ENCODE measurements at regions not wholly inside any gene's neighbourhood (a gene's known extent, or its start where the extent isn't known, plus 50 kb on each side); places are given as distances from the start of the nearest gene placed in this dataset.
"Not testable (repeated sequence)": the region's sequence is repeated elsewhere in the genome, so short reads cannot be mapped to it uniquely, and the experiment has no call there.

DNA sequence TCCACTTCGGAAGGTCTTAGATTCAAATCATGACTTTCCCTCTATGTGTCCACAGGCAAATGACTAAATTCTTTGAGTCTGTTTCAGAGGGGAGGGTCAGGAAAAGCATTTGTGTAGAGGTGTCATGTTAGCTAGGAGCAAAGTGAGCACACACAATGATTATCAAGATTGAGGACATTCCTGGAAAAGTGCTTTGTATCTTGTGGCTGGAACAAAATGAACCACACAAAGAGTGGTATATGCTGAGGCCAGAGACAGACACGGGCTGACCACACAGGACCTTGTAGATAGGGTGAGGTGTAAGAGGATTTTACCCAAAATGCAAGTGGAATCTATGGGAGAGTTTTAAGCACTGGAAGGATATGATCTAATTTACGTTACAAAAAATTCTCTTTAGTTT lies 245.3 kb upstream of the NMUR2 start:
- Mint-ChIP-seq H3K9me3 (no peaks in the 10 kb centered on the region), H3K4me1 (ENCODE audit: low read depth) (no peaks in the 10 kb centered on the region), H3K36me3 (ENCODE audit: low read depth) (no peaks in the 10 kb centered on the region), H3K27ac (no peak overlapping the region), H3K27me3 (ENCODE audit: low read depth) (no peaks in the 10 kb centered on the region), H3K4me3 (no peak overlapping the region)
- no peak for DNase-seq (ENCODE audit: low spot score)

DNA sequence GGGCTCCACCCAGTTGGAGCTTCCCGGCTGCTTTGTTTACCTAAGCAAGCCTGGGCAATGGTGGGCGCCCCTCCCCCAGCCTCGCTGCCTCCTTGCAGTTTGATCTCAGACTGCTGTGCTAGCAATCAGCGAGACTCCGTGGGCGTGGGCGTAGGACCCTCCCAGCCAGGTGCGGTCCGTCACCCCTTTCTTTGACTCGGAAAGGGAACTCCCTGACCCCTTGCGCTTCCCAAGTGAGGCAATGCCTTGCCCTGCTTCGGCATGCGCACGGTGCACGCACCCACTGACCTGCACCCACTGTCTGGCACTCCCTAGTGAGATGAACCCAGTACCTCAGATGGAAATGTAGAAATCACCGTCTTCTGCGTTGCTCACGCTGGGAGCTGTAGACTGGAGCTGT lies 254.4 kb upstream of the NMUR2 start:
- H3K9me3 Mint-ChIP-seq; H3K4me1 Mint-ChIP-seq (ENCODE audit: low read depth); H3K4me3 Mint-ChIP-seq; H3K27me3 Mint-ChIP-seq (ENCODE audit: low read depth); DNase-seq (ENCODE audit: low spot score); H3K27ac Mint-ChIP-seq; H3K36me3 Mint-ChIP-seq (ENCODE audit: low read depth): not testable (repeated sequence)

DNA sequence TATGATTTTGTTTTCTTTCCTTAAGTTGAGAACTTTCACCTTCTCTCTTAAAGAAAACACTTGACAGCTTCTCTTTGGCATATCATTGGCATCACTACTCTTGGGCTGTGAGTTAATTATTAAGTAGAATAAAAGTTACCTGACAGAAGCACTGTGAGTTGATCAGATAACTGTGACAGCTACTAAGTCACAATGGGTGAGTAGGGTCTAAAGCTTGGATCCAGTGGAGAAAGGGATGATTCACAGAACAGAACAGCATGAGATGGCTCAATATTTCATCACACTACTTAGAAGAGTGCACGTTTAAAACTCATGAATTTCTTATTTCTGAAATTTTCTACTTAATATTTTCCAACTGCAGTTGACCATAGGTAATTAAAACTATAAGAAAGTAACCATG lies 268.5 kb upstream of the NMUR2 start:
- Mint-ChIP-seq H3K27me3 (ENCODE audit: low read depth) (no peaks in the 10 kb centered on the region), H3K27ac (no peak overlapping the region), H3K9me3 (no peaks in the 10 kb centered on the region), H3K4me3 (no peak overlapping the region), H3K4me1 (ENCODE audit: low read depth) (no peaks in the 10 kb centered on the region), H3K36me3 (ENCODE audit: low read depth) (no peaks in the 10 kb centered on the region)
- DNase-seq (ENCODE audit: low spot score), result no peak

DNA sequence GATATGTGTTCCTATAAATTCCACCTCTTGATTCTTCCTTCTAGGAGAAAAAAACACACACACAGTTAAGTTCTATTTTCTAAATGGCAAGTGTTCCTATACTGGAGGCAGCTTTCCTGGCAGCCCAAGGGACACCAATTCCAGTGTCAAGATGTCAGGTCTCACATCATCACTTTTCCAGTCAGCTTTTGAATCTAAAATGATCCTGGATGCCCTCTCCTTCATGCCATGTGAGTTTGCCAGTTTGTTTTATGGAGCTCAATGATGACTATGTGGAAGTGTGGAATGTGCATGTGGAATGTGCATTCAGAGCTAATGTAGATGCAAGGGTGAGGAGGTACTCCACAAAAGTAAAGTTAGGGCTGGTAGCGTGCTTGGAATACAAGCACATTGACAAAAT lies 269.3 kb upstream of the NMUR2 start:
- no peak for DNase-seq (ENCODE audit: low spot score)
- no peak overlapping the region for H3K27ac Mint-ChIP-seq
- H3K36me3 Mint-ChIP-seq (ENCODE audit: low read depth), result no peaks in the 10 kb centered on the region
- H3K9me3 Mint-ChIP-seq, result no peaks in the 10 kb centered on the region
- no peaks in the 10 kb centered on the region for H3K27me3 Mint-ChIP-seq (ENCODE audit: low read depth)
- no peak overlapping the region for H3K4me3 Mint-ChIP-seq
- H3K4me1 Mint-ChIP-seq (ENCODE audit: low read depth), result no peaks in the 10 kb centered on the region

DNA sequence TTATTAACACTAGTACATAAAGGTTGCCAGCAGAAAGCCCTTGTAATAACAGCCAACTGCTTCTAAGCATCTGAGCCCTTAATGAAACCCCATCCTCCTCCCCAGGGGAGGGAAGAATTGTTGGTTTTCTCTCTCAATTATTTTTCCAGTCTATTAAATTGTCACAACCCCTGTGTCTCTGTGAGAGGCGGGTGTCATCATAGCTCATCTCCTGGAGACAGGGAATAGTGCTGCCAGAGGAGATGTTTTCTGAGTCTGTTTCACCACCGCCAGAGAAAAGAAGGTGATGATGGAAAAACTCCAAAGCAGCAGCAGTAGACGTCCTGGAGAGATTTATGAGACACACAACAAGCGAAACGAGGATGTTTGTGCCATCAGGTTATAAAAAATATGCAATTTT lies 271.1 kb upstream of the NMUR2 start:
- H3K4me3 Mint-ChIP-seq, result no peak overlapping the region

DNA sequence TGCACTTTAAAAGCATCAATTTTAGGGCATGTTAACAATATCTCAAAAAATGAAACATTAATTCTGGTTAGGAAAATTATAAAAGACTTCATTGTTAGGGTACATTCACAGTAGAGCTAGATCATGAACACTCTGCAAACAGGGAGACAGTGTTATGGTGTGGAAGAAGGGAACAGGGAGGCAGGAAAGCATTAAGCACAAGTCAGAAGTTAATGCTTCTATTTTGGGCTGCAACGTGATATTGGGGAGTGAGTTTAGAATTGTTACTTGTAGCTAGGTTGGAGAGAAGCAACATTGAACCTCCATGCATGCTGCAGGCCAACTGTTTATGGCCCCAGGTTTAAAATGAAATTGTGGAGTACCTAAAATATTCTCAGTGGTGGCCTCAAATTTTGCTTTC lies 278.1 kb upstream of the NMUR2 start:
- Mint-ChIP-seq H3K4me1 (ENCODE audit: low read depth) (no peaks in the 10 kb centered on the region), H3K27me3 (ENCODE audit: low read depth) (no peaks in the 10 kb centered on the region), H3K4me3 (no peak overlapping the region), H3K27ac (no peak overlapping the region), H3K36me3 (ENCODE audit: low read depth) (no peaks in the 10 kb centered on the region), H3K9me3 (peaks cover 10% of the 10 kb centered on the region)
- DNase-seq (ENCODE audit: low spot score), result no peak

More for the DNA sequence above, 271.1 kb upstream of the NMUR2 start:
- H3K27ac Mint-ChIP-seq, result no peak overlapping the region
- DNase-seq (ENCODE audit: low spot score), result no peak
- no peaks in the 10 kb centered on the region for H3K9me3 Mint-ChIP-seq
- no peaks in the 10 kb centered on the region for H3K4me1 Mint-ChIP-seq (ENCODE audit: low read depth)
- no peaks in the 10 kb centered on the region for H3K27me3 Mint-ChIP-seq (ENCODE audit: low read depth)
- no peaks in the 10 kb centered on the region for H3K36me3 Mint-ChIP-seq (ENCODE audit: low read depth)

DNA sequence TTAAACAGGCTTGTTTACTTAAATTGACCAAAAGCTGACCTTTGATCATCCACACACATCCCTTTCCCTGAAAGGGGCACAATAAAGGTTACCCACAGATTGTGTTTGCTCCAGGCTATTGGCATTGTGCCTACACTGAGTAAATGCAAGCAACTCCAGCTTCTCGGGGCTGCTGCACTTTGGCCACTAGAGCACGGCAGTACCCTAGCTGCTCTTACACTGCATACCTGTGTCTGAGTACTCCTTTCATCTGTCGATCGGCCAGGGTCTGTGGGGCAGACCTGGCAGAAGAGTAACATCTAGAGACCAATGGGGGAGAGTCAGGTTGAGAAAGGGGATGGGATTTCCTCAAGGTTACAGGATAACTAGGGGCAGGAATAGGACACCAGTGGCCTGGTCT lies 281.9 kb upstream of the NMUR2 start:
- H3K4me3 Mint-ChIP-seq, result no peak overlapping the region
- no peak for DNase-seq (ENCODE audit: low spot score)

DNA sequence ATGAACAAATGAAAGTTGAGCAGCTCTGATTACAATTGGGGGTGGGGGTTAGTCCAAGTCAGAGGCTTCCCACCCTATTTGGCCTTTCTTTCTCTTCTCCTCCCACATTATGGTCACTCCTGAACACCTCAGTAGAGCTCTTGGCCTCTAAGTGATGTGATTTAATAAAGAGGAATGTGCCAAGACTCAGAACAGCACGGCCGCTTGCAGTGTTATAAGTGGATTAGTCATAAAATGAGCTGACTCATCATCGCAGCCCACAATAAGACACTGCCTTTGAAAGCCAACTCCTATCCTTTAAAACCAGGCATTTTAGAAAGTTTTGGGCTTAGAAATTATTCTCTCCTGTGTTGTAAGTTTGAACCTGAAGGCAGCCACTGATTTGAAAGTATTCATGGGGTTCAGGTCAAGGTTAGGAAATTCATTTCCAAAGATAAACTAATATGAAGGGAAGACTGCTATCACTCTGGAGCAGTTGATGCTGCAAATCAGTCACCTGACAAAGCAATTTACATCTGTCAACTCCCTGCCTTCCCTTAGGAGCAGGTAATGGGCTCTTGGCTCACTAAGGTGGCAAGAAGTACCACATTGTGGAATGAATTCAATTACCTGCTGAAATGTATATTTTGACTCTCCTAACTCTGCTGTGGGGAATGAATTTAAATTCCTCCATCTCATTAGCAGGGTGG lies 283.6 kb upstream of the NMUR2 start:
- Mint-ChIP-seq H3K9me3 (peaks cover 10% of the 10 kb centered on the region), H3K36me3 (ENCODE audit: low read depth) (no peaks in the 10 kb centered on the region), H3K4me1 (ENCODE audit: low read depth) (no peaks in the 10 kb centered on the region), H3K27ac (no peak overlapping the region), H3K4me3 (no peak overlapping the region), H3K27me3 (ENCODE audit: low read depth) (no peaks in the 10 kb centered on the region)
- no peak for DNase-seq (ENCODE audit: low spot score)

More for the DNA sequence above, 281.9 kb upstream of the NMUR2 start:
- Mint-ChIP-seq H3K27ac (no peak overlapping the region), H3K27me3 (ENCODE audit: low read depth) (no peaks in the 10 kb centered on the region), H3K9me3 (peaks cover 10% of the 10 kb centered on the region), H3K4me1 (ENCODE audit: low read depth) (no peaks in the 10 kb centered on the region), H3K36me3 (ENCODE audit: low read depth) (no peaks in the 10 kb centered on the region)

DNA sequence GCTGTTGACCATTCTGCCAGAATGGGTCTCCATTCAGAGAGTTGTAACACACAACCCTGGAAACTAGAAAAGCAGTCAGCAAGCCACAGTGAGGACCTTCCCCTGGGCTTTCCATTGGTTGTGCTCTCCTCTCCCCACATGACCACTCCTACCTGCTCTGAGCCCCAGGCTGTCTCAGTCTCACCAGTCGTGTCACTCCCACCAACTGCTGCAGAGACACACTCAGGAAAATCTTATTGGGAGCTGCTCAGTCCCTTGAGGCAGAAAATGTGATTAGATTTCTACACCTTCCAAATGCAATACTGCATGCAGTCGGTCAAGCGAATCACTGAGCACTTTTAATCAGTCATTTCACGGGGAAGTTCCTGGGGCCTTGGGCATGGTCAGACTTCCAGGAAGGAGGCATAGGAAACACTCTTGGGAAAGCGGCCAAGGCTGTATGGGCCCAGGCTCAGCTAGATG lies 284.2 kb upstream of the NMUR2 start:
- no peak overlapping the region for H3K27ac Mint-ChIP-seq
- no peak for DNase-seq (ENCODE audit: low spot score)

DNA sequence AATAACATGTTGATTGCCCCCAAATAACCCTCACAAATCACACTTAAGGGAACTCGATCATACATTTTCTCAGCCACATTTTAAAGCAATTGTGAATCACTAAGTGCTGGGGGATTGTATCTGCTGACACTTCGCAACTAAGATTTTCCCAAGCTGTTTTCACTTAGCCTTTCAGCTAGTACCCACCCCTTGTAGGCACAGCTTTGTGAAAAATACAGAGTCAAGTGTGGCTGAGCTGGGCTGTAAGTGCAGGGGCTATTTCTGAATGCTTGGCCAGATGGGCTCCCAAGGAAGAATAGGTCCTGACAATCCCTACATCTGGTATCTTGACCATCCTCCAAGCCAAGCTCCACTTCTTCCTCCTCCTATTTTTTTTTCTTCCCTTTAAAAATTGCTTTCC lies 289.2 kb upstream of the NMUR2 start:
- Mint-ChIP-seq H3K36me3 (ENCODE audit: low read depth) (no peaks in the 10 kb centered on the region), H3K9me3 (no peaks in the 10 kb centered on the region), H3K27me3 (ENCODE audit: low read depth) (no peaks in the 10 kb centered on the region), H3K4me3 (no peak overlapping the region), H3K27ac (no peak overlapping the region), H3K4me1 (ENCODE audit: low read depth) (no peaks in the 10 kb centered on the region)
- no peak for DNase-seq (ENCODE audit: low spot score)

More for the DNA sequence above, 284.2 kb upstream of the NMUR2 start:
- H3K36me3 Mint-ChIP-seq (ENCODE audit: low read depth), result no peaks in the 10 kb centered on the region
- H3K4me1 Mint-ChIP-seq (ENCODE audit: low read depth), result no peaks in the 10 kb centered on the region
- H3K27me3 Mint-ChIP-seq (ENCODE audit: low read depth), result no peaks in the 10 kb centered on the region
- no peak overlapping the region for H3K4me3 Mint-ChIP-seq
- H3K9me3 Mint-ChIP-seq, result peaks cover 10% of the 10 kb centered on the region

DNA sequence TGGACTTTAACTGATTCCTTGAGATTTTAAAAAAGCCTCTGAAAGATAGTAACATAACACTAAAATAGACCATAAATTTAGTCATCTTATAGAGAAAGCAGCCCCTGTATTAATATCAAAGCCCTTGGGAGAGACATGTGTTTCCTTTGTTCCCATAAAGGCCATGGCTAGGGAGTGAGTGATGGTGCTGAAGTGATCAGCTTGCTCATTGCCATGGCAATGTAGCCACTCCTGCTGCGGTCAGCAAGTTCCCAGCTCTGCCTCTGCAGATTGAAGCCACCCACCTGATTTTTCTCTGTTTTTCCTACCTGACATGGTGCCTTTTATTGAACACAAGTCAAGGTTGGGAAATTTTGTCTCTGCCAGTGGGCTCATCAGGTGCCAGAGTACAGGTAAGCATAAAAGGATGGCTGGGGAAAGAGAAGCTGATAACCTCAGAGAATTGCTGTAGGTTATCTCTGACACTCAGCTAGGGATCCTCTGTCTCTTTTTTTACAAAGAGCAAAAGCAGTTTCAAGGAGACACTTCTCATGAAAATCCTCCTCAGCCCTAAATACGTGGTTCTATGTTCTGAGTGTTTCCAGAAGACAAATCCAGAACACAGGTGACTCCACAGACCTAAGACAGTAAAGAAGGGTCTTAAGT lies 296.3 kb upstream of the NMUR2 start:
- H3K27me3 Mint-ChIP-seq (ENCODE audit: low read depth), result no peaks in the 10 kb centered on the region

DNA sequence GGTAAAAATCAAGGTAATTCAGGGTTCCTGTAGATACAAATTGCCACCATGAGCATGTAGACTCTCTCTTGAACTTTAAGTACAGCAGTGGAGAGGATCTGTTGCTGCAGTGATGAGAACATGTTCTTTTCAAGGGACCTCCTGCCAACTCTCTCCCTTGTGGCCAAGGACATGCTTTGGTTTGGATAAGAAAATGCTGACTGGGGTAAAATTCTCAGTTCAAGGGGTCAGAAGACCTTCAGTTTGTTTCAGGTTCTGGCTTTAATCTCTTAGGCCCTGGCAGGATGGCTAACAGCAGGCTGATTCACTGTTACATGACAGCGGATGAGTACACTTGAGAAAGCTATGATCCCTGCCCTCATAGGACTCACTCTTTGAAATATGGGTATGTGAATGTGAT lies 299.2 kb upstream of the NMUR2 start:
- no peak overlapping the region for H3K27ac Mint-ChIP-seq
- peaks cover 31% of the 10 kb centered on the region for H3K9me3 Mint-ChIP-seq
- H3K4me1 Mint-ChIP-seq (ENCODE audit: low read depth), result no peaks in the 10 kb centered on the region
- no peak for DNase-seq (ENCODE audit: low spot score)
- H3K4me3 Mint-ChIP-seq, result no peak overlapping the region
- H3K36me3 Mint-ChIP-seq (ENCODE audit: low read depth), result no peaks in the 10 kb centered on the region
- no peaks in the 10 kb centered on the region for H3K27me3 Mint-ChIP-seq (ENCODE audit: low read depth)

More for the DNA sequence above, 296.3 kb upstream of the NMUR2 start:
- H3K27ac Mint-ChIP-seq, result no peak overlapping the region
- no peaks in the 10 kb centered on the region for H3K4me1 Mint-ChIP-seq (ENCODE audit: low read depth)
- no peak for DNase-seq (ENCODE audit: low spot score)
- peaks cover 23% of the 10 kb centered on the region for H3K9me3 Mint-ChIP-seq
- no peak overlapping the region for H3K4me3 Mint-ChIP-seq
- H3K36me3 Mint-ChIP-seq (ENCODE audit: low read depth), result no peaks in the 10 kb centered on the region

DNA sequence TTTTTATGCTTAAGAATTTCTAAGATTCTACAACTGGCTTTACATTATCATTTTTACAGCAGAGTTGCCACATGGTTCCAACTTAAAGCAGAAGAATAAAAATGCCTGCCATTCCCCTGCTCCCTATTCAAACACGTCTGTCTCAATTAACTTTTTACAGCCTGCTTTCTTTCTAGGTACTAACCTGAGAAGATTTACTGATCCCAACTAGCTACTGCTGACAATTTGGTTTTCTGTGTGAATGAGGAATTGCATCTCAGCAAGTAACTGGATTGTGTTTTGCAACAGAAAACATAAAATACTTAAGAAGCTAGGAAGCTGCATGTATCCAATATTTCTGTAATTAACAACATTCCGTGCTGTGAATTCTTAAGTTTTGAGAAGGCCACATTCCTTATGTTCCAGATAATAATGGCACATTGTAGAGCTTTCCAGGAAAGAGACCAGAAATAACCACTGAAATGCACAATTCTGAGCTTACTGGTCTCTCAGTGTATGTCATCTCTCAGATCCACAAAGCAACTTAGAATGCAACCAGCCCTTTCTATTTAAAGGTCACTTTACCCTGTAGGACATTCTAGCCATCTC lies 306.8 kb upstream of the NMUR2 start:
- no peak for DNase-seq (ENCODE audit: low spot score)
- H3K4me1 Mint-ChIP-seq (ENCODE audit: low read depth), result no peaks in the 10 kb centered on the region
- H3K27me3 Mint-ChIP-seq (ENCODE audit: low read depth), result no peaks in the 10 kb centered on the region
- peaks cover 10% of the 10 kb centered on the region for H3K9me3 Mint-ChIP-seq
- no peak overlapping the region for H3K4me3 Mint-ChIP-seq
- H3K27ac Mint-ChIP-seq, result no peak overlapping the region
- H3K36me3 Mint-ChIP-seq (ENCODE audit: low read depth), result no peaks in the 10 kb centered on the region

DNA sequence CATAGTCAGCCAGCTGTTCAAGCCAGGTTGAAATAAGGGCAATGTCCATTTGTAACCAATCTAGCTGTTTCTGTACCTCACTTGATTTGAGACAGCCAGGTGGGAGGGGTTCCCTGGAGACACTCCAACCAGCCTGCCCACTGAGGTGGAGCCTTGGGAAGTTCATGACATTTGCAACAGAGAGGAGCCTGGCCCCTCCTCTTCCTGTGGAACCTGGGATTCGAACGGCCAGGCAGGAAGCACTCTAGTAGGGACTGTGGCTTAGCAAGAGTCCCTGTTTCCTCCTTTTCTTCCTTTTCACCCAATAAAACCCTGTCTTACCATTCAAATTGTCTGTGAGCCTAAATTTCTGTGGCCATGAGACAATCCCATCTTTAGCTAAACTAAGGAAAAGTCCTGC lies 312.3 kb upstream of the NMUR2 start:
- no peak overlapping the region for H3K4me3 Mint-ChIP-seq
- H3K27ac Mint-ChIP-seq, result no peak overlapping the region
- peaks cover 7% of the 10 kb centered on the region for H3K9me3 Mint-ChIP-seq
- no peaks in the 10 kb centered on the region for H3K27me3 Mint-ChIP-seq (ENCODE audit: low read depth)
- no peaks in the 10 kb centered on the region for H3K36me3 Mint-ChIP-seq (ENCODE audit: low read depth)
- no peak for DNase-seq (ENCODE audit: low spot score)
- H3K4me1 Mint-ChIP-seq (ENCODE audit: low read depth), result no peaks in the 10 kb centered on the region
